HG02678 (cell line): ENCODE measurements at regions not wholly inside any gene's neighbourhood (a gene's known extent, or its start where the extent isn't known, plus 50 kb on each side); places are given as distances from the start of the nearest gene placed in this dataset.
A peak's percentile ranks its signal among the peaks of the same experiment; 100 is the strongest.
"Not testable (repeated sequence)": the region's sequence is repeated elsewhere in the genome, so short reads cannot be mapped to it uniquely, and the experiment has no call there.

Source experiments
- ATAC-seq: cut with Tn5 transposase; IDR thresholded peaks from one replicate; pipeline ENCODE4 v1.9.1; 2021; ENCODE audit warnings: mild to moderate bottlenecking, moderate library complexity; ENCODE audit not compliant: unreplicated experiment

DNA sequence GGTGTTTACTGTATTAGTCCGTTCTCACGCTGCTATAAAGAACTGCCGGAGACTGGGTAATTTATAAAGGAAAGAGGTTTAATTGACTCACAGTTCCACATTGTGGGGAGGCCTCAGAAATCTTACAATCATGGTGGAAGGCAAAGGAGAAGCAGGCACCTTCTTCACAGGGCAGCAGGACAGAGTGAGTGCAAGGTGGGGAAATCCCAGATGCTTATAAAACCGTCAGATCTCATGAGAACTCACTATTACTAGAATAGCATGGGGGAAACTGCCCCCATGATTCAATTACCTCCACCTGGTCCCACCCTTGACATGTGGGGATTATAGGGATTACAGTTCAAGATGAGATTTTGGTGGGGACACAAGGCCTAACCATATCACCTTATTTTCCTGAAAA lies 60.1 kb upstream of the IFNGR1 start:
- not testable (repeated sequence) for ATAC-seq

DNA sequence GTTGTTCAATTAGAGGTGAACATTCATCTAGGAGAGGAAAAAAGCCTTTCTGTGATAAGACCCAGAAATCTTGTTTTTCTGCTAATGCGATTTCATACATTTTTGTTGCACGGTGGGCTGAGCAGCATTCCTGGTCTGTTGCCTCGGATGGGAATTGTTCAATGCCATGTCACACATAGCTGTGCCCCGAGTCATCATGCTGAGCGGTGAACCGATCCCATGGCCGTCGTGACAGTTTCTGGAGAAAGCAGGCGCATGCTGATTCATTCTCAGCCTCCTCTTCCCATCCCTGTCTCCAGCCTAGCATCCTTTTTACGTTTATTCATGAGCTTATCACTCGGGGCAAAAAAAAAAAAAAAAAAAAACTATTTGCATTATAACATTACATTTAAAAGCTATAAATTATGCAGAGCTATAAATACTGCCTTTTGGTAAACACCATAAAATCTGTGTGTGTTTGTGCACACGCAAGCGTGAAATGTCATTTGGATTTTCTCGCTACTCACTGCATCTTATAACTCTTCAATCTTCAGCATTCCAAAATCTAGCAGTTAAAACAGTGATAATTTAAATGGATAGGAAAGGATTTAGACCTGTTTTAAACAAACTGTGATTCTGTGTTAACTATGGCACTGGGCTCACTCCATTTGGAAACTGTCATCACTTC lies 58.9 kb upstream of the IFNGR1 start:
- no peak for ATAC-seq

DNA sequence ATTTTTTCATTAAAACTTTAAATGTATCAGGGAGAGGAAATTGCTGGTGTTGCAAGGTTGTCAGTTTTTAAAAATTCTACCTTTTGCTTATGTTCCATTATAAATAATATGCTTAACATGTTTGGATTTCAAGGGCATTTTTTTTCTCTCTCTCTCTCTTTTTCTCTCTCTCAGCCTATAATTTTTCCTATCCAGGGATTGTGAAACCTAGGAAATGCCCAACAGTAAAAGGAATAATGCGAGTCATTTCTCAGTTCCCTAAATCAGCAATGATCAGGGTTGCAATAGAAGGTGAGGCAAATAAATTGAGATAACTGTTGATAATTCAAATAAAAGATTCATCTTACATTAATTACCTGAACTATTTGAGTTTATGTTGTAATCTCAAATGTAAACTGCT lies 53.2 kb upstream of the IFNGR1 start:
- ATAC-seq, result no peak

DNA sequence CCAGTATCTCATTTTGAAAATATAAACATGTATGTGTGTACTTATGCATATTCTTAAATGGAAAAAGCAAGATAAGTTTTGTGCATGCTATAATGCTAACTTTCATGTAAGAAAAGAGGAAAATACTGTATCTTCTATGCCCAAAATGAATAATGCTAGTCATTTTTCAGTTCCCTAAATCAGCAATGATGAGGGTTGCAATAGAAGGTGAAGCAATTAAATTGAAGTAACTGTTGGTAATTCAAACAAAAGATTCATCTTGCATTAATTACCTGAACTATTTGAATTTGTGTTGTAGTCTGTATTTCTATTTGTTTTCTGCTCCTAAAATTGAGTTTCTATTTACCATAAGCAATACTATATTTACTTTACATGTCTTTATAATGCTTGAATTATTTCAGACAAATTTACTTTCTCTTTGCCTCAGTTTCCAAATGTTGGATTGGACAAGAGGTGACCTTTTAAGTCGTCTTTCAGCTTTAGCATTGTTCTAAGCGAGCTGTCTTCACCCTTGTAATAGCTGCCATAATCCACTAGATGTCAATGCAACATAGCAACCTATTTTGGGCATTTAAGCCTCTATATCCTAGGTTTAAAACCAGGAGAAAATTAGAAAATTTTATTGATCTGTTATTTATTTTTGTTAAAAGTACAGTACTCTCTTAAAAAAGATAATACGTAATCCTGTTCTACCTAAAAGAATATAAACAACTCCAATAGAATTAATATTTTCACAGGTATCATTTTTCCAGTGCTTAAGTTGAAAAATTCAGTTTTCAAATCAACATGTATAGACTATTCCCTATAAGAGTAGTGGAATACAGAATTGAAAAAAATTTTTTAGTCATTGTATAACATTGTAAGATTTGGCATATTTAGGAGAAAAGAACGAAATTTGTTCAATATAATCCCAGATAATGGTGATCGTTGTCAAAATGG lies 52.3 kb upstream of the IFNGR1 start:
- ATAC-seq, result peak; percentile 74

DNA sequence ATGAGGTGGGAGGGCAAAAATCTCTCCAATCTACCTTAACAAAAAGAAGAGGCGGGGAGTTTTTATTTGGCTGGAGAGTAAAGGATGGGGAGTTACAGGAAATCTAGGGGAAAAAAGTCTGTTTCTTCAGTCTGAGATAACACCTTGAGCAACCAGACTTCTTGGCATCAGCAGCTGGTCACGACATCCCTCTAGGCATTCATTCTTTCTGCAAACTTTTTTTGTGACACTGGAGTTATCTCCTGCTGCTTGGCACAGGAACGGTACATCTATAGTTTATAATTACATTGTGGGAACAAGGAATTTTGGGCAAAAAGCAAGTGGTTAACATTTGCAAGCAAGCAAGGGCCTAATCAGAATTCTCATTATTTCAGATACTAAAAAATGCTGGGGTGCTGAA lies 50.6 kb upstream of the IFNGR1 start:
- no peak for ATAC-seq

DNA sequence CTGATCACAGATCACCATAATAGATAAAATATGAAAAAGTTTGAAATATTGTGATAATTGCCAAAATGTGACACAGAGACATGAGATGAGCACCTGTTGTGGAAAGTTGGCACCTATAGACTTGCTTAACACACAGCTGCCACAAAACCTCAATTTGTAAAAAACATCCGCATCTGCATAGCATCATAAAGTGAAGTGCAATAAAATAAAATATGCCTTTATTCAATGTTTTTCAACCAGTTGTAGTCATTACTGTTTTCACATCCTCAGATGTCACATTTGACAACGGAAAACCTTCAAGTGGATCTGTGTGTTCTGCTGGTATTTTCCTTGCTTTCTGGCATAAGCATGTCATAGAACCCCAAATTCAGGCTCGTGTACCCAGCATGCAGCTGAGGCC lies 50.2 kb upstream of the IFNGR1 start:
- ATAC-seq, result no peak
